Retinal pigment epithelial cell (primary cell): ENCODE measurements at regions not wholly inside any gene's neighbourhood (a gene's known extent, or its start where the extent isn't known, plus 50 kb on each side); places are given as distances from the start of the nearest gene placed in this dataset.

Source experiments
- DNase-seq: peaks from one replicate; pipeline ENCODE4 v3.0.0-alpha.2; 2010; ENCODE audit warnings: low read depth
- H3K4me3 ChIP-seq: 2 replicates; pipeline ENCODE4 v1.5.1; 2011; ENCODE audit warnings: mild to moderate bottlenecking, low read length, control low read depth, moderate library complexity
- CTCF ChIP-seq: conservative IDR thresholded peaks from 2 replicates; pipeline ENCODE4 v1.5.1; 2011; ENCODE audit warnings: low read depth, low read length, control low read depth, inconsistent platforms

- H3K4me3 ChIP-seq, result no peak overlapping the region
- DNase-seq, result no peak
- TF ChIP-seq CTCF, result no peak
Observed at GRCh38 chr3:82261013-82261412, 499.6 kb upstream of the GBE1 start.

- DNase-seq, result no peak
- H3K4me3 ChIP-seq, result no peak overlapping the region
- no peak for TF ChIP-seq CTCF
Observed at GRCh38 chr3:82259994-82260393, 498.5 kb upstream of the GBE1 start.

GRCh38 chr3:82240322-82240721, 478.9 kb upstream of the GBE1 start:
- no peak for TF ChIP-seq CTCF
- no peak overlapping the region for H3K4me3 ChIP-seq
- no peak for DNase-seq

GRCh38 chr3:82236257-82236656, 474.8 kb upstream of the GBE1 start:
- no peak for DNase-seq
- H3K4me3 ChIP-seq, result no peak overlapping the region
- TF ChIP-seq CTCF, result no peak

GRCh38 chr3:82229397-82229796, 468.0 kb upstream of the GBE1 start:
- no peak for DNase-seq

GRCh38 chr3:82224661-82225060, 463.2 kb upstream of the GBE1 start:
- H3K4me3 ChIP-seq, result no peak overlapping the region
- TF ChIP-seq CTCF, result no peak
- no peak for DNase-seq

More at GRCh38 chr3:82229397-82229796, 468.0 kb upstream of the GBE1 start:
- no peak for TF ChIP-seq CTCF
- H3K4me3 ChIP-seq, result no peak overlapping the region

- no peak for TF ChIP-seq CTCF
- H3K4me3 ChIP-seq, result no peak overlapping the region
- no peak for DNase-seq
Observed at GRCh38 chr3:82222401-82222800, 461.0 kb upstream of the GBE1 start.
